Mammary epithelial cell (primary cell): ENCODE measurements at regions not wholly inside any gene's neighbourhood (a gene's known extent, or its start where the extent isn't known, plus 50 kb on each side); places are given as distances from the start of the nearest gene placed in this dataset.

Experiments
- CTCF ChIP-seq, 2 donors: IDR thresholded peaks in 1 of 2; conservative IDR thresholded peaks in 1 of 2; 2 replicates each; pipeline ENCODE4 v1.5.1; 2011 to 2012; ENCODE audit warnings: inconsistent platforms in 2 of 2, low read length in 2 of 2, mild to moderate bottlenecking in 2 of 2, control low read depth in 1 of 2, low read depth in 1 of 2; ENCODE audit not compliant: insufficient read depth in 1 of 2; ENCODE audit errors: extremely low read depth in 1 of 2
- EZH2 ChIP-seq: IDR thresholded peaks from 2 replicates; pipeline ENCODE4 v1.6.1; 2012; ENCODE audit warnings: low read length, inconsistent platforms, borderline replicate concordance

GRCh38 chrX:151279161-151279560 is 102.8 kb downstream of the GPR50 start:
- no peak for TF ChIP-seq CTCF (conservative IDR thresholded peaks at IDR 0.05 in 1 of 2, IDR thresholded peaks at IDR 0.05 in 1 of 2; ENCODE audit: extremely low read depth in 1 of 2, insufficient read depth in 1 of 2, low read depth in 1 of 2, low read length in 2 of 2)
- TF ChIP-seq EZH2 = no peak
